Right hindlimb (tissue), 1 donor: ENCODE measurements at regions not wholly inside any gene's neighbourhood (a gene's known extent, or its start where the extent isn't known, plus 50 kb on each side); places are given as distances from the start of the nearest gene placed in this dataset.

Experiments used
- DNase-seq: peaks from one replicate; pipeline ENCODE4 v3.0.0-alpha.2; 2018

DNA sequence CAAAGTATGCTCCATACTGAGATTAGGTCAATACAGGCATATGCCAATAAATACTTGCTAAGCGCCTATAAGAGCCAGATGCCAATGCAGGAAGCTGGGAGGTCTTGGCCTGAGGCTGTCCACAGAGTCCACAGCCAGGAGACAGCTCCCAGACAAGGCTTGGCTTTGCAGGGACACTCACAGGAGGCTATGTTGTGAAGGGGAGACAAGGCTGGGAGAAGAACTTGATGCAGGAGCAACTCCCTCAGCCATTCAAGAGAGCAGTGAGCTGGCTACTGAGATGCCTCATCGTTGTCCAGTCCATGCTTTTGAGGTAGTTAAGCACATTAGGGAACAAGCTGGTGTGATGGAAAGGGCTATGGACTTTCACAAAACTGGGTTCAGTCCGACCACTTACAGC, 891.5 kb downstream of the TBC1D22A start:
- no peak for DNase-seq

DNA sequence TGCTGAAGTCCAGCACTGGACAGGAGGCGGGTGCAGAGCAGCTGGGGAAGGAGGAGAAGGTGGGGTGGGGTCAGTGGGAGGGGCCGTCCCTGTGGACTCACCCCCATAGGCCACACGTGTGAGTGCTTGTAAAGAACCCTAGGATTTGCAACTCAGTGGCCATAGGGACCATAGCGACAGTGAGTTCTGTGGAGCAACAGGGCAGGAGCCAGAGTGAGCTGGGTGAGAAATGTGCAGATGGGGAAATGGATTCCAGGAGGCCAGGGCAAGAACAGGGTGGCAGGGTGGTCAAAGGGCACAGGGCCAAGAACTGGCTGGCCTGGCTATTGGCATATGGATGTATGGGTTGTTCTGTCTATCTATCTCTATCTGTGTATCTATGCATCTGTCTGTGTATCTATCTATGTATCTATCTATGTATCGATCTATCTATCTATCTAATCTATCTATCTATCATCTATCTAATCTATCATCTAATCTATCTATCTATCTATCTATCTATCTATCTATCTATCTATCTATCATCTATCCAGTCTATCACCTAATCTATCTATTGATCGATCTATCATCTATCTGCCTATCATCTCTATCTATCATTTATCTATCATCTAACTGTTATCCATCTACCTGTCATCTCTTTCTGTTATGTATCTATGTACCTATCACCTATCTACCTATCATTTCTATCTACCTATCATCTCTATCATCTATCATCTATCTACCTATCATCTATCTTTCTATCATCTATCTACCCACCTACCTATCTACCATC, 889.0 kb downstream of the TBC1D22A start:
- DNase-seq = no peak

DNA sequence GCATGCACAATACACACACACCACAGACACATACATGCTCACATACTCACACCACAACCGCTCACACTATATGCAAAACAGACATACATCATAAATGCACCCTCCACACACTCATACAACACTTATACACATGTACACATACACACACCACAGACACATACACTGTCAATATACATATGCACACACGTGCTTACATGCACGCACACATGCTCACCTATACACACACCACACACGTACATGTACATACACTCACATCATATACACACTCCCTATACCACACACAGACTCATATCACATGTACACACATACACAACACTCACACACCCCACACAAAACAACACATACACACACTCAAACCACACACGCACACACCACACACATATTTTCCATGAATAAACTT, 885.3 kb downstream of the TBC1D22A start:
- no peak for DNase-seq

DNA sequence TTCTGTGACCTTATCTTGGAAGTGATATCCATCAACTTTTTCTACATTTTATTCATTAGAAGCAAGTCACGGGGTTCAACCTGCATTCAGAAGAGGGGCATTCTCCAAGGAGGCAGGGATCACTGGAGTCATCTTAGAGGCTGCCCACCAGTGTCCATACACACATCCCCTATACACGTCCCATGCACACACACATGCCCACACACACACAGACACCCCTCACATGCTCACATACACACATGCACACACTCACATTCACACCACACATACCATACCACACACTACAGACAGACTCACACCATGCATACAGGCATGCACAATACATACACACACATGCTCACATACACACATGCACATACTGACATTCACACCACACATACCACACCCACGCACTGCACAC, 884.7 kb downstream of the TBC1D22A start:
- DNase-seq = no peak

DNA sequence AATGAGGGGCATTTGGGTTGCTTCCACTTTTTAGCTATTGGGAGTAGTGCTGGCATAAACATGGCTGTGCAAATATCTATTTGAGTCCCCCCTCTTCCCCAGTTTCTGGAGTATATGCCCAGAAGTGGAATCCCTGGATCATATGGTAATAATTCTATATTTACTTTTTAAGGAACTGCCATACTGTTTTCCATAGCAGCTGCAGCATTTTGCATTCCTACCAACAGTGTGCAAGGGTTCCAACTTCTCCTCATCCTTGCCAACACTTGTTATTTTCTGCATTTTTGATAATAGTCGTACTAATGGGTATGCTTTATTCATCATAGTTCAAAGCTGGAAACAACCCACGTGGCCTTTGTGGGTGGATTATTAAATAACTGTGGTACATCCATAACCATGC, 883.5 kb downstream of the TBC1D22A start:
- DNase-seq = no peak

DNA sequence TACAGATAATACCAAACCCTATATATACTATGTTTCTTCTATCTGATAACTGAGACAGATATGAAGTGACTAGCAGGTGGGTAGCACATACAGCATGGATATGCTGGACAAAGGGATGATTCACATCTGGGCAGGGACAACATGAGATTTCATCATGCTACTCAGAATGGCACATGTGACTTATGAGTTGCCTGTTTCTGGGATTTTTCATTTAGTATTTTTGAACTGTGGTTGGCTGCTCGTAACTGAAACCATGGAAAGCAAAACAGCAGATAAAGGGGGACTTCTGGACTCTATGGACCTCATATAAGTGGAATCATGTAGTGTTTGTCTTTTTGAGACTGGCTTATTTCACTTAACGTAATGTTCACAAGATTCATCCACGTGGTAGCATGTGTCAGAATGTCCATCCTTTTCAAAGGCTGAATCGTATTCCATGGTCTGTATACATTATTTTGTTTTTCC, 883.0 kb downstream of the TBC1D22A start:
- DNase-seq = no peak

DNA sequence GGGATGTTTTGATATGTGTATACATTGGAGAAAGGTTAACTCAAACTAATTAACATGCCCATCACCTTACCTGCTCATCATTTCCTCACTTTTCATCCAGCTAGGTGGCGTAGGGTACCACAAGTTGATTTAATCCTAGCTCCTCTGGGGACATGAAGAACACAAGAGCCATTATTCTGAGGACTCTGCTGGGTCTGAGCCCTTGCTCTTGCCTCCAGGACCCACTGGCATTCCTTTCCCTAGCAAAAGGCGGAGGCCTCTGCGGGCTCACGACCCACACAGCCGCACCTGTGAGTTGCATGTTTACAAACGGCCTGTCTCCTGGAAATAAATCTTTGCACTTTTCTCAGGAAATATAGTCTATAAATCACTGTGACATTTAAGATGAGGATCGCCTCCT, 871.9 kb downstream of the TBC1D22A start:
- DNase-seq = no peak

DNA sequence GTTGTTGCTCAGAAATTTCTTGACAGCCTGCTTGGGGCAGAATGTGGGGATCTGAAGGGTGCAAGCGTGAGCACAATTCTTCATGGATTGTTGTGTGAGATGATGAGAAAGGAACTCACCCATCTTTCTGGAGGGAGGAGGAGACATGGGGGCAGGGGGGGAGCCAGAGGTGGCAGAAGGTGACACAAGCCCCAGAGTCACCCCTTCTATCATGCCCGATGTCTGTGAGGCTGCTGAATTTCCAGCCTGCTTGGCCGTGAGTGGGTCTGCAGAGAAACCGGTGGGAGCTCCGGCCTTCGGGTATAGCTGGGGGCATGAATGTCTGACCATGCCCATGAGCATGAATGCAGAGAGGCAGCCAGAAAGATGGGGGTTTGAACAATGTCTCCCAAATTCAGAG, 870.7 kb downstream of the TBC1D22A start:
- no peak for DNase-seq

DNA sequence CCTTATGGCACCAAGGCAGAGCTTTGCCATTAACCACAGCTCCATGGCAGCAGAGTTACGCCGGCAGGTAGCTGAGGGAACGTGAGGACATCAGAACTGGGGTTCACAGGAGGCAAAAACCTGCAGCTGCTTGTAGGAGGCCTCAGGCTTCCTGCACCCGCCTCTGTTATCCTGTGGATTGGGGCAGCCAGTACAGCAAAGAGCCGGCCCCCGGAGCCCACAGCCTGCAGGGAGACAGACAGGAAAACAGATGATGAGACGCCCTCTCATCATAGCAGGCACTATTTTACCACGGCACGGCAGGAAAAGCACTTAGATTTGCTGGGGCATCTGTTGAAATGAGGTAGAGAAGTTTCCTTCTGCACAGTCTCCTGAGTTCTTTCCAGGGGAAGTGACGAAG, 870.3 kb downstream of the TBC1D22A start:
- DNase-seq = no peak

DNA sequence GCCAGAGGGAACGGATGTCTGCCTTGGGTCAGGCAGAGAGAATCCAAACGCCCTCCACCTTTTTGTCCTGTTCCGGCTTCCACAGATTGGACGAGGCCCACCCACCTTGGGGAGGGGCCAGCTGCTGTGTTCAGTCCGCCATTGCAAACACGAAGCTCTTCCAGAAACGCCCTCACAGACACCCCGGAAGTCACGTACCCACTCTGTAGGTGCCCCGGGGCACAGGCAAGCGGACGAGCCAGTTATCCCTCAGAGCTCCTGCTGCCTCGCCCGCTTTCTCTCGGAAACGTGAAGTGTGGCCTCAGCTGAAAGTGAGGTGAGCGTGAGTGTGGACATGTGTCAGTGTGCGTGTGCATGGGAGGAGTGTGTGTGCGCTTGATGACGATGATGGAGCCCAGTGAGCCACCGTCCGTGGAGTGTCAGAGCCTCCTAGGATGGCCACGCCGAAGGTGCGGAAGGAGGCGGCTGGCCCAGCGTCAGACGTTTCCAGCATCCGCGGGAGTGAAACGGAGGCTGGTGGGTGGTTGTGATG, 869.2 kb downstream of the TBC1D22A start:
- no peak for DNase-seq

DNA sequence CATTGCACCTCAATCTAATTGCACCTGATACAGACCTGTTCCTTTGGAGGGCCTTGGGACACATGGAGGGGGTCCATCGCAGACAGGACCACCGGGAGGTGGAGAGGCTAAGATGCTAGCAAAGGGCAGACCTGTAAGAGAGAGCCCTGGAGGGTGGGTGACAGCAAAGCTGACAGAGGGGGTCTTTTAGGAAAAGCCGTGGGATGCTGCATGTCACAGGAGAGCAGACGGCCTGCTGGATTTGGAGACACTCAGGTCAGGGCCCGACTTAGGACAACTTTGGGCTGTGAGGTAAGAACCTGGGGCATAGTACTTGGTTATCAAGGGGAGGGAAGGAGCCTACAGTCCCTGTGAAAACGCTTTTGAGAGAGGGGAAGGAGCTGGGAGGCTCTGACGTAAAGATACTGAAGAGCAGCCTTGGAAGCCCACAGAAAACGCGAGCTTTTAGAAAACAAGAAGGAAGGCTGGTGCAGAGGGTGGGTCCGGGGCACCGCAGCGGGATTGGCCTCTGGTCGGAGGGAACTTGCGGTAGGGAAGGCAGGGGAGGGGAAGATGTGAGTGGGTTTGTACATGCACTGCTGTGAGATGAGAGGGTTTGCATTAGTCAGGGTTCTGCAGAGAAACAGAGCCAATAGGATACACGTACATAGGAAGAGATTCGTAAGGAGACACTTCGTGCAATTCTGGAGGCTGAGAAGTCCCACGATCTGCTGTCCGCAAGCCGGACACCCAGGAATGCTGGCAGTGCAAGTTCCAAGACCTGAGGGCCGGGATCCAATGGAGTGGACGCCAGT, 868.5 kb downstream of the TBC1D22A start:
- DNase-seq = no peak

DNA sequence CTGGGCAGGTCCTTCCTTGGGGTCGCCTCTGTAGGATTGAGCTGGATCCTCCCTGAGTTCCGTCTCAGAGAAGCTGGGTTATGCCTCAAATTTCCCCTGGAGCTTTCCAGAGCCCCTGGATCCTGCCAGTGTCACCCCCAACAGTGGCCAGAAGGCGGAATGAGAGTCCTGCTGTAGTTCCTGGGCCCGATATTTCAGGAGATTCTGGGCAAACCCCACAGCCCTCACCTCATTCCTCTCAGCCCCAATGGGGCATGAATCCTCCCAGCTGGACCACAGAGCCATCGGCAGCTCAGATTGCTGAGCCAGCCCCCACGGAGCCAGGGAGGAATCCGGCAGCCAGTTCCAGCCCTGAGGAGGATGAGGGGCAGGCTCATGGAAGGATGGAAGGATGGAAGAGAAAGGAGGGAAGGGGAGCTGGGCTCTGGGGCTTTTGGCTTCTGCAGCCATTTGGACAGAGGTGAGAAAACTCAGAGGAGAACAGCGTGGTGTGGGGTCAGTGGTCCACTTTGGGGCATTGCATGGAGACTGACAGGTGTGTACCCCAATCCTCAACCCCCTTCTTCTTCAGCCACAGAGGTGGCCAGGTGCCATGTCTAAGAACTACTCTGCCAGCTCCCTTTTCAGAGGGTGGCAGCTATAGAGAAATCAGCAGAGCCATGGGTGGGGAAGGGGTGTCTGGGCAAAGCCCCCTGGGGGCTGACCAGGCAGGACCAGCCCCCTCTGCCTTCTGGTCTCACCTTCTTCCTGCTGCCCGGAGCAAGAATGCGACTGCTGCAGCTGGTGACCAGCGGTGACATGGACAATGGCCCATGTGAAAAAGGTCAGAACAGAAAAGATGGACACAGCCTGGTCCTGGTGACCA, 867.6 kb downstream of the TBC1D22A start:
- no peak for DNase-seq

DNA sequence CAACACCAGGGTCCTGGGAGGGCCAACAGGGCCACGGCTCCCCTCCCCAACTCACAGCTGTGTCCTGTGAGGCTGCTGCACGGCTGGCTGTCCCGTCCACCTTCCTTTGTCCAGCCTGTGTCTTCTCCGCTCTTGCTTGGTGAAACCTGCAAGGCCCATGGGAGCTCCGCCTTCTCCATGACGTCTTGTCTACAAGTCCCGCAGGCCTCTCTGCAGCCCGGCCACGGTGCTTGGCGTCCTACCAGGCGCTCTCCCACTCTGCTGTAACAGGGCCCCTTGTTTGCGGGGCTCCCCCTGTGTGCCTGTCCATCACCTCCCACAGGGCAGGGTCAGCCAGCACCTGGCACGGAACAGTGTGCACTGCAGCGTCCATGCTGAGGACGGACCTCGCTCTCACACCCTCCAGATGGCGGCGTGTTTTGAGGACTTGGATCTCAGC, 866.8 kb downstream of the TBC1D22A start:
- DNase-seq = no peak

DNA sequence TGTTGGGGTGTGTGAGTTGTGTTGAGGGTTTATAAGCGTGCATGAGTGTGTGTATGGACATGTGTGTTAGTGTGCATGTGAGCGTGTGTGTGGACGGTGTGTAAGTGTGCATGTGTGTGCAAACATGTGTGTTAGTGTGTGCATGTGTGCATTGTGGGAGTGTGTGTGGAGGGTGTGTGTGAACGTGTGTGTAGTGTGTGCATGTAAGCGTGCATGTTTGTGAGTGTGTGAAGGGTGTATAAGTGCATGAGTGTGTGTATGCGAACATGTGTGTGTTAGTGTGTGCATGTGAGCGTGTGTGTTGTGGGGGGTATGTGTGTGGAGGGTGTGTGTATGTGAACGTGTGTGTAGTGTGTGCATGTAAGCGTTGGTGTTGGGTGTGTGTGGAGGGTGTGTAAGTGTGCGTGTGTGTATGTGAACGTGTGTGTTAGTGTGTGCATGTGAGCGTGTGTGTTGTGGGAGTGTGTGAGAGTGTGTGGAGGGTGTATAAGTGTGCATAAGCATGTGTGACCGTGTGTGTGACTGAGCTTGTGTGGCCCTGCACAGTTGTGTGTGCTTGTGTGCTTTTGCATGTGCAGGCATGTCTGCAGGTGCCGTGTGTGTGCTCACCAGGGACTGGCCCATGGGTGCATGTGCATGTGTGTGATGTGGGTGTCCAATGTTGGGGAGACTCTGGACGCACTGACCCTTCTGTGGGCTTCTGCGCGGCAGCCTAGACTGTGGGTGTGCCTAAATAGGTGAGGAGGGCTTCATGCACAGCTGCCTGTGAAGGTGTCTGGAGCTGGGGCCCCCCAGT, 866.2 kb downstream of the TBC1D22A start:
- DNase-seq = no peak

DNA sequence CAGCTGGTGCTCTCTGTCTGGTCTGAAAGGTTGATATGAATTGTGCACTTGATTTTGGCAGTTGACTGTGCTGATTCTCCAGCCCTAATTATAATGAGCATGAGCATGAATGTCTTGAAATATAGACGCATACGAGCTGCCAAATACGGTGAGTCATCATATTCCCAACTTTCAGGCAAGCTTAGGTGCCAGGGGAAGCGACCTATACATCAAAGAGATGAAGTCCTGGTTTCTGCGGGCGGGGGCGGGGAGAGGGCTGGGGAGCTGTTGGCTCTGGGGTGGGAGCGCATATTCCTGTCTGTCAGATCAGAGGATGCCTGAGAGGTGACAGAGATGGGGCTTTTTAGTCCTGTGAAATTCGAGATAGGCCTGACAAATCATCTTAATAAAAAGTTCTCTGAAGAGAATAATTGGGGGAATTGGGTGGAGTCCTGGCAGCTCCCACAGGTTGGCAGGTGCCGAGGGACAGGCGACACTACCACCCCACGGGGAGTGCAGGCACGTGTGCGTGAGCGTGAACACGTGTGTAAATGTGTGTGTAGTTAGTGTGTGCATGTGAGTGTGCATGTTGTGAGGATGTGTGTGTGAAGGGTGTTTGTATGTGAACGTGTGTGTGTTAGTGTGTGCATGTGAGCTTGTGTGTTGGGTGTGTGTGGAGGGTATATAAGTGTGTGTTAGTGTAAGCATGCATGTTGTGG, 865.3 kb downstream of the TBC1D22A start:
- no peak for DNase-seq

DNA sequence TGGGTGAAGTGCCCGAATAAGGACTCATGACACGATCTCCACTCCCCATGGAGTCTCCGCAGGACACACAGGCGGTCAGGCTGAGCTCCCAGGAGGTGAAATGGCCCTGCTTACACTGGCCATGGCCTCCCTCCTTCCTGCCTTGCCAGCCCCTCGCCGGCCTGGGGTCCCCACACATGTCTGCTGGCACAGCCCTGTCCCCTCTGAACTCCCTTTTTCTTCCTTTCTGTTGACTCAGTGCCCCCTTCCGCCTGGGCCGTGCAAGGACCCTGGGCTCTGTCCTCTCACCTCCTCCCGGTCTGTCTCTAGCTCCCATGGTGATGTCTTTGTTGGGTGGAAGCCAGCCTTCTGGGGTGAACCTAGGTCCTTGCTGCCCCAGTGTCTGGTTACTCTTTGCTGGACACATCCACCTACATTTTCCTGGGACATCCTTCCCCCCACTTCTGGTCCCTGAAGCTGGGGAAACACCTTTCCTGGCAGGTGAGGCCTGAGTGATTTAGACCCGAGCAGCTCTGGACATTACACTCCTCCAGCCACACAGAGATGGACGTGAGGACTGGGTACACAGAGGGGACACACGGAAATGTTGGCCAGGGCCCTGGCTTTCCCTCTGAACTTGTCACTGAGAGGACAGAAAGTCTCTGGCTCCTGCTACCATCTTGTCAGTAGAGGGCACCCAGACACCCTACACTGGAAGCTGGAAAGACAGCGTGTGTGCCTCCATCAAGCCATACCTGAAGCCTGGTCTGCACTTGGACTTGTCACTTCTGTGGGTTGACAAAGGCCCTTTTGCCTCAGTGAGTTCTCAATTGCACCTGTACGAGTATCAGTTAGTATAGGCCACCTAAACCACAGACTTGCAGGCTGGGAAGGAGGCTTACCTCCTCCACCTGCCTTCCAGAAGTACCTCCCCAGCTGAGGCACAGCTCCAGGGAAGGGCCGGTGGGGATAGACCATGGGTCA, 864.3 kb downstream of the TBC1D22A start:
- DNase-seq = no peak

DNA sequence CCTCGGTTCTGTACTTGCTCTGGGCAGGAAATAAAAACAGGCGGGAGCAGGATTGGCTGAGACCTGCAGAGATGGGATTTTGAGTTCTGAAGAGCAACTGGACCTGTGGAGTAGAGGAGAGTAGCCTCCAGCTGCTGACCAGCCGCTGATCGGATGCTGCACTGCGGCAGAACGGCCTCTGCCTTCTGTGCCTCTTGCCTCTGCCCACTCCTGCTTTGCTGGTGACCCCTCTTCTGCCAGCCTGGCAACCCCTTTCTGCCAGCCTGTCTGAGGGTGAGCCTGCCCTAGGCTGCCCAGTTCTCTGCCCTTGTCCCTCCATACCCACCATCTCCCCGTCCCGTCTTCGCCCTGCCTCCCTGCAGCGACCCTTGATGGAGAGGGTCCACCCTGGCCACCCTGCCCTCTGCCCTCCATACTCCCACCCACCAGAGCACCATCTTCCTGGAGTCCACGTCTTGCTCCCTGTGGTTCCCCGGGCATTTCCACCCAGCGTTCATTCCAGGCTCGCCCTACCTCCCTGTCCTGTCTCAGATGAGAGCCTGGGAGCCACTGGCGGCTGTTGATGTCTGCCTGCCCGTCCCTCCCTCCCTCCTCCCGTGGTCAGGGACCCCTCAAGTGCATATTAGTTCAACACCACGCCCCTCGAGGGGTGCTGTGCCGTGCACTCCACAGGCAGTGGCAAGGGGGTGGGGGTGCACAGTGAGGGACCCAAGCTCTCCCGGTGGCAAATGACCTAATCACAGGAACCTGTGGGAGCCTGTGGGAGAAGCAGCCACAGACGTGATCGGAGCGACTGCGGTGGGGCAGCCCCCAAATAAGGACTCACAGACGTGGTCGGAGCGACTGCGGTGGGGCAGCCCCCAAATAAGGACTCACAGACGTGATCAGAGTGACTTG, 863.3 kb downstream of the TBC1D22A start:
- no peak for DNase-seq

DNA sequence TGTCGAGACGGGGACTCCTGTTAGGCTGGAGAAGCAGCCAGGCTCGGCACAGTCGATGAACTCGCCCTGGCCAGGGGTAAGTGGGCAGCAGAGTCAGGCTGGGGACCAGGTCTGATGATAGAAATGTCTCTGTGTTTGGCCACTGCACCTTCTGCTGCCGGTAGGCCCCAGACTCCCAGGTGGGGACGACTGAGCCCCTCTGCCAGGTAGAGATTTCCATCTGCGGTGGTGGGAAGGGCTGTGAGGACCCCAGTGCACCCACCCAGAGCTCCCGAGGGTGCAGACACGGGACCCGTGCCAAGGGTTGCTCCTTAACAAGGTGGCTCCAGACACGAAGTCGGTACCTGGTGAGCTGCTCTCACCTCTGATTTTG, 862.5 kb downstream of the TBC1D22A start:
- no peak for DNase-seq
